A673 (cell line): ENCODE measurements at regions not wholly inside any gene's neighbourhood (a gene's known extent, or its start where the extent isn't known, plus 50 kb on each side); places are given as distances from the start of the nearest gene placed in this dataset.

ENCODE experiments used
- CTCF ChIP-seq: fragments of 300-800, 200-600 bp; sonication (generic); conservative IDR thresholded peaks from 2 replicates; pipeline ENCODE4 v1.5.1; 2017; ENCODE audit warnings: low read depth, mild to moderate bottlenecking, antibody characterized with exemption, low read length, moderate library complexity, mixed read lengths
- EZH2 ChIP-seq: fragments of 200-600 bp; sonication (generic); IDR thresholded peaks from 2 replicates; pipeline ENCODE4 v1.6.1; 2017; ENCODE audit warnings: borderline replicate concordance, low read depth, mild to moderate bottlenecking, mixed read lengths, antibody characterized with exemption, low read length; ENCODE audit not compliant: poor library complexity, severe bottlenecking

GRCh38 chr22:47457021-47457420, 694.6 kb downstream of the TBC1D22A start:
- TF ChIP-seq EZH2 (no peak), CTCF (no peak)
